K562 (cell line): ENCODE measurements at regions not wholly inside any gene's neighbourhood (a gene's known extent, or its start where the extent isn't known, plus 50 kb on each side); places are given as distances from the start of the nearest gene placed in this dataset.

Source experiments
- CBX3 ChIP-seq, 2 experiments: IDR thresholded peaks; 1 replicate in 1 of 2; 2 replicates in 1 of 2; pipeline ENCODE4 v1.6.1; 2012; ENCODE audit warnings: inconsistent platforms in 2 of 2, low read length in 2 of 2, borderline replicate concordance in 1 of 2, control low read depth in 1 of 2
- CHD7 ChIP-seq: fragments of 200-600 bp; sonication (generic); IDR thresholded peaks from one replicate; pipeline ENCODE4 v1.6.1; 2012; ENCODE audit warnings: mild to moderate bottlenecking, low read depth, low read length, inconsistent platforms
- EZH2 ChIP-seq: IDR thresholded peaks from 2 replicates; pipeline ENCODE4 v1.6.1; 2012; ENCODE audit warnings: low read depth, mild to moderate bottlenecking, inconsistent platforms, low read length, borderline replicate concordance
- HIVEP1 ChIP-seq: fragments of 250-450 bp; sonication (Bioruptor Pico); IDR thresholded peaks from 2 replicates; pipeline ENCODE4 v1.4.0; 2020; ENCODE audit warnings: mild to moderate bottlenecking
- NCOR1 ChIP-seq: fragments of 450-650 bp; IDR thresholded peaks from 2 replicates; pipeline ENCODE4 v1.6.1; 2016; ENCODE audit warnings: mild to moderate bottlenecking, moderate library complexity
- NRF1 ChIP-seq, 2 experiments: fragments of 450-650 bp; IDR thresholded peaks in 1 of 2; conservative IDR thresholded peaks in 1 of 2; 2 replicates each; pipeline ENCODE4 v1.6.1; 2014; ENCODE audit warnings: mild to moderate bottlenecking in 2 of 2
- TF ChIP-seq, protein P1 (sequence below): fragments of 200-800 bp; sonication (Bioruptor generic); IDR thresholded peaks from 2 replicates; pipeline ENCODE4 v1.6.1; 2016; ENCODE audit warnings: missing genetic modification characterization, missing compliant biosample characterization

DNA sequence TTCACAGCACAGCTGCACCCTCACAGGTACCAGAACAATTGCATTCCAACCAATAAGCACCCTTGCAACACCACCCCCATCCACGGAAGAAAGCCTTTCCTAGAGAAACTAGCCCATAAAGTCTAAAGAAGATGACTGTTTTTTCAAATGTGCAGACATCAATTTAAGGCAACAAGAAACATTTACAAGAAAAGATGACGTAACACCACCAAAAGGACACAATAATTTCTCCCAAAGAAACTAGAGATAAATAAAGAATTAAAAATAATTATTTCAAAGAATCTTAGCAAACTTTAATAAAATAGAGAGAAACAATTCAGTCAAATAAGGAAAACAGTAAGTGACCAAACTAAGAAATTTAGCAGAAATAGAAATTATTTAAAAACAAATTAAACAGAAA is 352.3 kb upstream of the ATXN7L3B start:
- TF ChIP-seq NRF1 (conservative IDR thresholded peaks at IDR 0.05 in 1 of 2, IDR thresholded peaks at IDR 0.05 in 1 of 2) (no peak), HIVEP1 (CRISPR knock-in tag) (no peak), NCOR1 (no peak), CBX3 (IDR thresholded peaks at IDR 0.05; ENCODE audit: borderline replicate concordance in 1 of 2, low read length in 2 of 2) (no peak), CHD7 (no peak), EZH2 (no peak)
- TF ChIP-seq, protein P1, sequence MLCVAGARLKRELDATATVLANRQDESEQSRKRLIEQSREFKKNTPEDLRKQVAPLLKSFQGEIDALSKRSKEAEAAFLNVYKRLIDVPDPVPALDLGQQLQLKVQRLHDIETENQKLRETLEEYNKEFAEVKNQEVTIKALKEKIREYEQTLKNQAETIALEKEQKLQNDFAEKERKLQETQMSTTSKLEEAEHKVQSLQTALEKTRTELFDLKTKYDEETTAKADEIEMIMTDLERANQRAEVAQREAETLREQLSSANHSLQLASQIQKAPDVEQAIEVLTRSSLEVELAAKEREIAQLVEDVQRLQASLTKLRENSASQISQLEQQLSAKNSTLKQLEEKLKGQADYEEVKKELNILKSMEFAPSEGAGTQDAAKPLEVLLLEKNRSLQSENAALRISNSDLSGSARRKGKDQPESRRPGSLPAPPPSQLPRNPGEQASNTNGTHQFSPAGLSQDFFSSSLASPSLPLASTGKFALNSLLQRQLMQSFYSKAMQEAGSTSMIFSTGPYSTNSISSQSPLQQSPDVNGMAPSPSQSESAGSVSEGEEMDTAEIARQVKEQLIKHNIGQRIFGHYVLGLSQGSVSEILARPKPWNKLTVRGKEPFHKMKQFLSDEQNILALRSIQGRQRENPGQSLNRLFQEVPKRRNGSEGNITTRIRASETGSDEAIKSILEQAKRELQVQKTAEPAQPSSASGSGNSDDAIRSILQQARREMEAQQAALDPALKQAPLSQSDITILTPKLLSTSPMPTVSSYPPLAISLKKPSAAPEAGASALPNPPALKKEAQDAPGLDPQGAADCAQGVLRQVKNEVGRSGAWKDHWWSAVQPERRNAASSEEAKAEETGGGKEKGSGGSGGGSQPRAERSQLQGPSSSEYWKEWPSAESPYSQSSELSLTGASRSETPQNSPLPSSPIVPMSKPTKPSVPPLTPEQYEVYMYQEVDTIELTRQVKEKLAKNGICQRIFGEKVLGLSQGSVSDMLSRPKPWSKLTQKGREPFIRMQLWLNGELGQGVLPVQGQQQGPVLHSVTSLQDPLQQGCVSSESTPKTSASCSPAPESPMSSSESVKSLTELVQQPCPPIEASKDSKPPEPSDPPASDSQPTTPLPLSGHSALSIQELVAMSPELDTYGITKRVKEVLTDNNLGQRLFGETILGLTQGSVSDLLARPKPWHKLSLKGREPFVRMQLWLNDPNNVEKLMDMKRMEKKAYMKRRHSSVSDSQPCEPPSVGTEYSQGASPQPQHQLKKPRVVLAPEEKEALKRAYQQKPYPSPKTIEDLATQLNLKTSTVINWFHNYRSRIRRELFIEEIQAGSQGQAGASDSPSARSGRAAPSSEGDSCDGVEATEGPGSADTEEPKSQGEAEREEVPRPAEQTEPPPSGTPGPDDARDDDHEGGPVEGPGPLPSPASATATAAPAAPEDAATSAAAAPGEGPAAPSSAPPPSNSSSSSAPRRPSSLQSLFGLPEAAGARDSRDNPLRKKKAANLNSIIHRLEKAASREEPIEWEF (CRISPR knock-in tag): no peak
